Progenitor cell of endocrine pancreas (in vitro differentiated cells): ENCODE measurements at regions not wholly inside any gene's neighbourhood (a gene's known extent, or its start where the extent isn't known, plus 50 kb on each side); places are given as distances from the start of the nearest gene placed in this dataset.

Source experiments
- DNase-seq: peaks from one replicate; pipeline ENCODE4 v3.0.0; 2021; ENCODE audit warnings: low spot score; ENCODE audit not compliant: unreplicated experiment
- H3K27ac Mint-ChIP-seq: 2 replicates; pipeline ENCODE4 v1.8.0; 2021; ENCODE audit warnings: mild to moderate bottlenecking, moderate library complexity, mixed read lengths
- H3K27me3 Mint-ChIP-seq: 2 replicates; pipeline ENCODE4 v1.8.0; 2021; ENCODE audit warnings: mixed read lengths
- H3K36me3 Mint-ChIP-seq: 2 replicates; pipeline ENCODE4 v1.8.0; 2022; ENCODE audit warnings: mixed read lengths; ENCODE audit not compliant: insufficient read depth
- H3K4me1 Mint-ChIP-seq: 2 replicates; pipeline ENCODE4 v1.8.0; 2021; ENCODE audit warnings: low read depth, mixed read lengths
- H3K4me3 Mint-ChIP-seq: 2 replicates; pipeline ENCODE4 v1.8.0; 2021; ENCODE audit warnings: low read depth, mild to moderate bottlenecking, moderate library complexity, mixed read lengths
- H3K9me3 Mint-ChIP-seq: 2 replicates; pipeline ENCODE4 v1.8.0; 2021; ENCODE audit warnings: low read depth, mixed read lengths
- TF ChIP-seq, protein P1 (sequence below): fragments of 200-600 bp; sonication (generic); IDR thresholded peaks from one replicate; pipeline ENCODE4 v1.5.0; 2021; ENCODE audit warnings: antibody characterized with exemption, mild to moderate bottlenecking; ENCODE audit not compliant: unreplicated experiment

DNA sequence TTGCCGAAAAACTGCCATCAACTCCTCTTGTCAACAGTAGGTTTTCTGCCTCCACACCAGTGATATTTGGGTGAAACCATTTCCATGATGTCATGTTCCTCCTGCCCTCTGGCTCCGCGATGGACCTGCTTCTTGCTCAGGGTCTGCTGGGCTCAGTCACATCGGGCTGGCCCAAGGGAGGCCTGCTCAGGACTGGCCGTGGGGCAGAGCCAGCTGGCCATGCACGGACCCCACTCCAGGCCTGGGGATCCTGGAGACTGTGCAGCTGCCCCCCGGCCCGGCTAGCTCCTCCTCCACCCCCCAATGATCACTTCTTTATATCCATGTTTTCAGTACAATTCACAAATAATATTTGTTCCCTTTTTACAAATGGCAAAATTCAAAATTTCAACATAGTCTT, 270.3 kb upstream of the CCDC54 start:
- Mint-ChIP-seq H3K36me3 (no peaks in the 10 kb centered on the region), H3K27me3 (no peaks in the 10 kb centered on the region), H3K4me1 (no peaks in the 10 kb centered on the region), H3K4me3 (no peak overlapping the region), H3K27ac (no peak overlapping the region), H3K9me3 (peaks cover 20% of the 10 kb centered on the region)
- no peak for DNase-seq
- TF ChIP-seq, protein P1, sequence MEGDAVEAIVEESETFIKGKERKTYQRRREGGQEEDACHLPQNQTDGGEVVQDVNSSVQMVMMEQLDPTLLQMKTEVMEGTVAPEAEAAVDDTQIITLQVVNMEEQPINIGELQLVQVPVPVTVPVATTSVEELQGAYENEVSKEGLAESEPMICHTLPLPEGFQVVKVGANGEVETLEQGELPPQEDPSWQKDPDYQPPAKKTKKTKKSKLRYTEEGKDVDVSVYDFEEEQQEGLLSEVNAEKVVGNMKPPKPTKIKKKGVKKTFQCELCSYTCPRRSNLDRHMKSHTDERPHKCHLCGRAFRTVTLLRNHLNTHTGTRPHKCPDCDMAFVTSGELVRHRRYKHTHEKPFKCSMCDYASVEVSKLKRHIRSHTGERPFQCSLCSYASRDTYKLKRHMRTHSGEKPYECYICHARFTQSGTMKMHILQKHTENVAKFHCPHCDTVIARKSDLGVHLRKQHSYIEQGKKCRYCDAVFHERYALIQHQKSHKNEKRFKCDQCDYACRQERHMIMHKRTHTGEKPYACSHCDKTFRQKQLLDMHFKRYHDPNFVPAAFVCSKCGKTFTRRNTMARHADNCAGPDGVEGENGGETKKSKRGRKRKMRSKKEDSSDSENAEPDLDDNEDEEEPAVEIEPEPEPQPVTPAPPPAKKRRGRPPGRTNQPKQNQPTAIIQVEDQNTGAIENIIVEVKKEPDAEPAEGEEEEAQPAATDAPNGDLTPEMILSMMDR = no peak

DNA sequence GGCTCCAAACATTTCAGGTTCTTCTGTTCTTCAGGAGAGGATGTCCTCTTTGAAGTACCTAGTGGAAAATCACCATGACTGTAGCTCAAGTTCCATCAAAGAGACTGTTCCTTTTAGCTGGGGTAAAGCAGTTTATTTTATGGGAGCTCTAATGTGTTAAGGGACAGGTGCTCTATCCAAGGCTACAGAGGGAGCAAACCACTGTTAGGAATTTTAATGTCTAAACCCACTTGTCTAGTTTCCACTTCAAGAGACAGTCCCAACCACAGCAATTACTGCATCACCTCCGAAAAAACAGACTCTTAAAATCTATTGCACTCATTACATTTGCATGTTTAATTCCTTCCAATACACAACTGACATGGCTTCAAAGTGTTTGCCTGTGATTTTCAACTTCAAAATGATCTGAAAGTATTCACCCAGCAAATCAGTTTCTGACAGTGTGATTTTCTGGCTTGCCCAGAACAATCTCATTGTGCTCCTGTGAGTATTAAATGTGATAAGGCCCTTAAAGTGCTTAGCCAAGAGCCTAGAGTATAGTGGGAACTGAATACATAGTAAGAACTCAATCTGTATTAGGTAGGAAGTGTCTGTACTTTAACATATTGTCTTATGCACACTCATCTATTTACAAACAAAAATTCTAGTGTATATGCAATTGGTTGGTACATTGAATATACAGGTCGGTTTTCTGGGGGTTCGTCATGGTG, 266.5 kb upstream of the CCDC54 start:
- Mint-ChIP-seq H3K27ac (no peak overlapping the region), H3K4me1 (no peaks in the 10 kb centered on the region), H3K4me3 (no peak overlapping the region), H3K27me3 (no peaks in the 10 kb centered on the region), H3K9me3 (peaks cover 11% of the 10 kb centered on the region), H3K36me3 (peaks cover 3% of the 10 kb centered on the region)
- DNase-seq = no peak
- TF ChIP-seq, protein P1 = no peak

DNA sequence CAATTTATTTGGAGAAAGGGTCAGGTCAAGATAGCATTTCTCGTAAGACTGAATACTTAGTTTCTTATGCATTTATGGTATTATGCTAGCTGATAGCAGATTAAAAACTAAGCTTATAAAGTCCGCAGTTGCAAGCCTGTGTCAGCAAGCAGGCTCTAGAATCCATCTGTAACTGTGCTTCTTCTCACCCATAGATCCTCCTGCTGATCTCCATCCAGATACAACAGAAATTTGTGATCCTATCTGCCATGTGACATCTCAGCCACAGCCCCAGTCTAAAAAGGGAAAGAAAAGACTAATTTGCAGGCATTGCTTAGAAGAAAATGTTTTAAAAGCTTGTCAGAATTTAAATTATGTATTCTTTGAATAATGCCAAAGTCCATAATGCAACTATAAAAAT, 265.4 kb upstream of the CCDC54 start:
- no peak overlapping the region for H3K27ac Mint-ChIP-seq
- H3K4me1 Mint-ChIP-seq = no peaks in the 10 kb centered on the region
- no peaks in the 10 kb centered on the region for H3K27me3 Mint-ChIP-seq
- TF ChIP-seq, protein P1 = no peak
- peaks cover 9% of the 10 kb centered on the region for H3K9me3 Mint-ChIP-seq
- peaks cover 3% of the 10 kb centered on the region for H3K36me3 Mint-ChIP-seq
- H3K4me3 Mint-ChIP-seq = no peak overlapping the region
- DNase-seq = no peak

DNA sequence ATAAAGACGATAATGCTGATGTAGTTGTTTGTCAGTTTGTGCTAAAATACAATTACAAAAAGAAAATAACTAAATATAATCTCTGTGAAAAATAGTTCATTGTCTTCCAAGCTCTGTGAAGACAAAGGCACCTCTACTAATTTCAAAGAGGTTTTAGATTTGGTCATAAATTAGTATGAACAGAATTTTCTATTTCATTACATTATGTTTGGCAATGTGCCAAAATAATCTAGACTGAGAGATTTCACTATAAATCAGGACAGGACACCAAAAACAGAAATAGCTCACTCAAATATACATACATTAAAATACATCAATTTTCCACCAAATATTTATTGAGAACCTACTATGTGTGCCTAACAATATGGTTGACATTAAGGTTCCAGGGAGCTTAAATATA, 264.9 kb upstream of the CCDC54 start:
- Mint-ChIP-seq H3K4me1 (no peaks in the 10 kb centered on the region), H3K27me3 (no peaks in the 10 kb centered on the region), H3K4me3 (no peak overlapping the region), H3K27ac (no peak overlapping the region), H3K36me3 (peaks cover 3% of the 10 kb centered on the region), H3K9me3 (peaks cover 9% of the 10 kb centered on the region)
- no peak for DNase-seq
- TF ChIP-seq, protein P1 = no peak

DNA sequence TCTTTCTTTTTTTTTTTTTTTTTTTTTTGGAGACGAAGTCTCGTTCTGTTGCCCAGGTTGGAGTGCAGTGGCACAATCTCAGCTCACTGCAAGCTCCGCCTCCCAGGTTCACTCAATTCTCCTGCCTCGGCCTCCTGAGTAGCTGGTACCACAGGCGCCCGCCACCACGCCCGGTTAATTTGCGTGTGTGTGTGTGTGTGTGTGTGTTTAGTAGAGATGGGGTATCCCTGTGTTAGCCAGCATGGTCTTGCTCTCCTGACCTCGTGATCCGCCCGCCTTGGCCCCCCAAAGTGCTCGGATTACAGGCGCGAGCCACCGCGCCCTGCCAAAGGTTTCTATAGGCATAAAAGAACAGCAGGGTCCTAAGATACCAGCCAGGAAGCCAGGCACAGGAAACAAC, 261.0 kb upstream of the CCDC54 start:
- Mint-ChIP-seq H3K4me1 (peaks cover 17% of the 10 kb centered on the region), H3K27ac (no peak overlapping the region), H3K4me3 (no peak overlapping the region), H3K27me3 (peaks cover 4% of the 10 kb centered on the region), H3K36me3 (peaks cover 3% of the 10 kb centered on the region), H3K9me3 (peaks cover 6% of the 10 kb centered on the region)
- TF ChIP-seq, protein P1 = no peak
- DNase-seq = no peak
